ENCODE measurements at regions not wholly inside any gene's neighbourhood (a gene's known extent, or its start where the extent isn't known, plus 50 kb on each side); places are given as distances from the start of the nearest gene placed in this dataset.

- Histone ChIP-seq H3K4me3 (no peak overlapping the region), H3K27me3 (no peaks in the 10 kb centered on the region), H3K4me1 (no peaks in the 10 kb centered on the region), H3K36me3 (no peaks in the 10 kb centered on the region), H3K9me3 (peaks cover 0 to 8% (median 0%) of the 10 kb centered on the region in 12 donors), H3K27ac (no peak overlapping the region)
- TF ChIP-seq, protein P1, sequence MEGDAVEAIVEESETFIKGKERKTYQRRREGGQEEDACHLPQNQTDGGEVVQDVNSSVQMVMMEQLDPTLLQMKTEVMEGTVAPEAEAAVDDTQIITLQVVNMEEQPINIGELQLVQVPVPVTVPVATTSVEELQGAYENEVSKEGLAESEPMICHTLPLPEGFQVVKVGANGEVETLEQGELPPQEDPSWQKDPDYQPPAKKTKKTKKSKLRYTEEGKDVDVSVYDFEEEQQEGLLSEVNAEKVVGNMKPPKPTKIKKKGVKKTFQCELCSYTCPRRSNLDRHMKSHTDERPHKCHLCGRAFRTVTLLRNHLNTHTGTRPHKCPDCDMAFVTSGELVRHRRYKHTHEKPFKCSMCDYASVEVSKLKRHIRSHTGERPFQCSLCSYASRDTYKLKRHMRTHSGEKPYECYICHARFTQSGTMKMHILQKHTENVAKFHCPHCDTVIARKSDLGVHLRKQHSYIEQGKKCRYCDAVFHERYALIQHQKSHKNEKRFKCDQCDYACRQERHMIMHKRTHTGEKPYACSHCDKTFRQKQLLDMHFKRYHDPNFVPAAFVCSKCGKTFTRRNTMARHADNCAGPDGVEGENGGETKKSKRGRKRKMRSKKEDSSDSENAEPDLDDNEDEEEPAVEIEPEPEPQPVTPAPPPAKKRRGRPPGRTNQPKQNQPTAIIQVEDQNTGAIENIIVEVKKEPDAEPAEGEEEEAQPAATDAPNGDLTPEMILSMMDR (IDR thresholded peaks at IDR 0.05): no peak
- TF ChIP-seq POLR2A (IDR thresholded peaks at IDR 0.05): no peak
- no peak for DNase-seq
- intact Hi-C loops (cut with DNase I): no loop called here
- 29 to 43% (median 36%) methylated on average over 3 of the region's 3 CpGs for WGBS, 4 donors
- no peak for ATAC-seq
These were observed 519.2 kb upstream of the AGTR1 start for GRCh38 chr3:148178503-148178902.

- DNase-seq (no peak), ATAC-seq (no peak)
- H3K27ac ChIP-seq: no peak overlapping the region
- WGBS, 4 donors: 88 to 100% (median 98%) methylated on average over 1 of the region's 1 CpG
- H3K27me3 ChIP-seq: no peaks in the 10 kb centered on the region
- no peaks in the 10 kb centered on the region for H3K4me1 ChIP-seq
- intact Hi-C loops (cut with DNase I): no loop called here
- peaks cover 0 to 4% (median 0%) of the 10 kb centered on the region in 12 donors for H3K9me3 ChIP-seq
- H3K36me3 ChIP-seq: no peaks in the 10 kb centered on the region
- no peak overlapping the region for H3K4me3 ChIP-seq
- TF ChIP-seq, protein P1 (IDR thresholded peaks at IDR 0.05): no peak
- TF ChIP-seq POLR2A (IDR thresholded peaks at IDR 0.05): no peak
These were observed 512.9 kb upstream of the AGTR1 start for GRCh38 chr3:148184798-148185197.

- peaks cover 0 to 4% (median 0%) of the 10 kb centered on the region in 12 donors for H3K9me3 ChIP-seq
- ATAC-seq (no peak), DNase-seq (no peak)
- WGBS, 4 donors: 52 to 62% (median 59%) methylated on average over 2 of the region's 2 CpGs
- H3K4me1 ChIP-seq: no peaks in the 10 kb centered on the region
- H3K4me3 ChIP-seq: no peak overlapping the region
- H3K27me3 ChIP-seq: no peaks in the 10 kb centered on the region
- TF ChIP-seq, protein P1 (IDR thresholded peaks at IDR 0.05): no peak
- TF ChIP-seq POLR2A (IDR thresholded peaks at IDR 0.05): no peak
- intact Hi-C loops (cut with DNase I): no loop called here
- H3K36me3 ChIP-seq: no peaks in the 10 kb centered on the region
- no peak overlapping the region for H3K27ac ChIP-seq
These were observed 510.8 kb upstream of the AGTR1 start for GRCh38 chr3:148186881-148187280.

- no peaks in the 10 kb centered on the region for H3K27me3 ChIP-seq
- intact Hi-C loops (cut with DNase I): no loop called here
- ATAC-seq (no peak), DNase-seq (no peak)
- no peak overlapping the region for H3K4me3 ChIP-seq
- TF ChIP-seq POLR2A (IDR thresholded peaks at IDR 0.05): no peak
- TF ChIP-seq, protein P1 (IDR thresholded peaks at IDR 0.05): no peak
- H3K4me1 ChIP-seq: no peaks in the 10 kb centered on the region
- peaks cover 0 to 4% (median 0%) of the 10 kb centered on the region in 12 donors for H3K9me3 ChIP-seq
- H3K27ac ChIP-seq: no peak overlapping the region
- H3K36me3 ChIP-seq: no peaks in the 10 kb centered on the region
These were observed 510.4 kb upstream of the AGTR1 start for GRCh38 chr3:148187296-148187695.
